NCI-H2171 treated with DMSO at 0.1 percent for 48 hours (cell line): ENCODE measurements at regions not wholly inside any gene's neighbourhood (a gene's known extent, or its start where the extent isn't known, plus 50 kb on each side); places are given as distances from the start of the nearest gene placed in this dataset.

ENCODE experiments used
- DNase-seq: peaks from one replicate; lab custom pipeline; 2025; lab: John Stamatoyannopoulos, UW

DNA sequence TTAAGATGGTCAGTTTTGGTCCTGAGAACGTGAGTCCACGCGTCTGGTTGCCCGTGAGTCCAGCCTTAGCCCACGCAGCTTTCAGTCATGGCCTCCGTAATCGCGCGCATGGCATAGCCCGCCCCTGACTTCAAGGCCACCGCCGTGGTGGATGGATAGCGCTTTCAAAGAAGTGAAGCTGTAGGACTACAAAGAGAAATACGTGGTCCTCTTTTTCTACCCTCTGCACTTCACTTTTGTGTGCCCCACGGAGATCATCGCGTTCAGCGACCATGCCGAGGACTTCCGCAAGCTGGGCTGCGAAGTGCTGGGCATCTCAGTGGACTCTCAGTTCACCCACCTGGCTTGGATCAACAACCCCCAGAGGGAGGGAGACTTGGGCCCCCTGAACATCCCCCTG is 142.0 kb upstream of the MCHR2 start:
- no peak for DNase-seq

DNA sequence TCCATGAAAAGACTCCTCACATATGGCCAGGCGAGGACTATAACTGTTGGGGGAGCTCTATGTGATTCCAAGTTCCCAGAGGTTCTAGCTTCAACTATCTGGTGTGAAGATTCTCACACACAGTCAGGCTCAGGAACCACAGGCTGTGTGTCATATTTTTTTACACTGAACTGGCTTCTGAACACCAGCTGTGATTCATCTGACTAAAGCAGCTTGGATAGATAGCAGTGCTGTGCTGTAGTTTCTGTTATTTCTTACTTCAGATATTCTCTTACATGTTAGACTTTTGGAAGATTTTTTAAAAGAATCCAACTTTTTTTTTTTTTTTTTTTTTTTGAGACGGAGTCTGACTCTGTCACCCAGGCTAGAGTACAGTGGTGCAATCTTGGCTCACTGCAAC is 140.7 kb upstream of the MCHR2 start:
- no peak for DNase-seq

DNA sequence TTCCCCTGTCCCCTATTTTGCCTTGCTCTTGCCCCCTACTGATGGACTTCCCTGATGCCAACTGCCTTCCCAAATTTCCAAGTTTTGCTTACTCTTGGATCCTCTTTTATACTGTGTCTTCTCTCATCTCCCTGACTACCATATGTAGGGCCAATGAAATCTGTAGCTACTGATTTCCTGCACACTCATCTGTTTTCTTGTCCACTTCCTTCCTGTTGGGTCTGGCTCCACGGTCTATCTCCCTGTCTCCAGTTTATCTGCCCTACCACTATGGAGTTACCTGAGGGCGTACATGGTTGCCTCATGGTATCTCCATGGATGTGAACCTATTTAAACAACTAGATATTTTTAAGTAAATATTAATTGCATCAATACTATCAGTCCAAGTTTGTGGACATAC is 140.3 kb upstream of the MCHR2 start:
- DNase-seq, result no peak

DNA sequence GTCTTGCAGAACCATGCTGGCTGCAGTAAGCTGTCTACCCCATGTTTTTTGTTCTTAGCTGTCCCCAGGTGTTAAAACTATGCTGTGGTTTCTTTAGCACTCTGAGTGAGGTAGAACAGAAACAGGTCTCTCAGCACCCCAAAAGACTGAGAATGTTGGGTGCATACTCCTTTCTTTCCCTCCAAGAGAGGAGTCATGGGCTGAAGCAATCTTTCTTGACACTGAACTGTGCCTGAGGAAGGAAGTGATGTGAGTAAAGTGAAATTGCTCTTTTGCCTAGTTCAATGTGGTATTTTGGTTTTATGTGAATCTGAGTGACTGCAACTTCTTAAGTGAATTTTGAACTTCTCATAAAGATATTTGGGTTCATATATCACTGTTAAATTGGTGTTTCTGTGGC is 138.0 kb upstream of the MCHR2 start:
- no peak for DNase-seq

DNA sequence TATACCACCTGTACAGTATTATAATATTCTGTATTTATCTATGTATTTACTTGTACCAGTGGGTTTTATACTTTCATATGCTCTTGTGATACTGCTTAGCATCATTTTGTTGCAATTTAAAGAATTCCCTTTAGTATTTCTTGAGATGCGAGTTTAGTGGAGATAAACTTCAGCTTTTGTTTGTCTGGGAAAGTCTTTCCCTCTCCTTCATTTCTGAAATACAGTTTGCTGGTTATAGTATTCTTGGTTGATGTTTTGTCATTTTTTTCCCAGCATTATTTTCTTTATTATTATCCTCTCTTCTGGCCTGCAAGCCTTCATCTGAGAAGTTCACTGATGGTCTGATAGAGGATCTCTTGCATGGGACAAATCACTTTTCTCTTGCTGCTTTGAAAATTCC is 136.6 kb upstream of the MCHR2 start:
- DNase-seq, result no peak

DNA sequence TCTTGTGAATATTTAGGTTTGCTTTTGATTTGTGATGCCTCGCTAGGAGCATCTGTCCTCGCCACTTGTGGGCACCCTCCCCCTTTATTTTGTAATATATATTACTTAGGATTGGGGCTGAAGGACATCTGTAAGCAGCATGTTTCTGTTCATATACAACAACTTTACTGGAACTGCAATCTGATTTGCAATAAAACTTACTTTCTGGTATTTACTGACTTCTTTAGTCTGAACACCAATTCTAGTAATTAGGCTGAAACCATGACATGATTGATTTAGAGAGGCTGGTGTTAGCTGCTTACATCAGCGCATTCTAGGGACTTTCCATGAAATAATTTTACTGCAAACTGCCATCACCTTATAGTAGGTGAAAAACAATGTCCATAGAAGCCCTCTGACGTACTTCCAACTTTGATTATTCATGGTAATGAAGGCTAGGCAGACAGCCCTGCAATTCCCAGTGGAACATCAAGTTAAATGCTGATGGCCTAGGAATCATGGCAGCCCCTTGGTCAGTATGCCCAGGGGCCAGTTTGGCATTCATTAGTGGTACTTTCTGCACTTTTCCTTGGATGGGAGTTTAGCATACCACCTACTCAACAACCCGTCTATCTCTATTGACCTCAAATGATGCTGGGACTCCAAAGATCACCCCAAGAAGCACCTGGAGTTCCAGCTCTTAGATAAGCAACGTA is 132.9 kb upstream of the MCHR2 start:
- no peak for DNase-seq

DNA sequence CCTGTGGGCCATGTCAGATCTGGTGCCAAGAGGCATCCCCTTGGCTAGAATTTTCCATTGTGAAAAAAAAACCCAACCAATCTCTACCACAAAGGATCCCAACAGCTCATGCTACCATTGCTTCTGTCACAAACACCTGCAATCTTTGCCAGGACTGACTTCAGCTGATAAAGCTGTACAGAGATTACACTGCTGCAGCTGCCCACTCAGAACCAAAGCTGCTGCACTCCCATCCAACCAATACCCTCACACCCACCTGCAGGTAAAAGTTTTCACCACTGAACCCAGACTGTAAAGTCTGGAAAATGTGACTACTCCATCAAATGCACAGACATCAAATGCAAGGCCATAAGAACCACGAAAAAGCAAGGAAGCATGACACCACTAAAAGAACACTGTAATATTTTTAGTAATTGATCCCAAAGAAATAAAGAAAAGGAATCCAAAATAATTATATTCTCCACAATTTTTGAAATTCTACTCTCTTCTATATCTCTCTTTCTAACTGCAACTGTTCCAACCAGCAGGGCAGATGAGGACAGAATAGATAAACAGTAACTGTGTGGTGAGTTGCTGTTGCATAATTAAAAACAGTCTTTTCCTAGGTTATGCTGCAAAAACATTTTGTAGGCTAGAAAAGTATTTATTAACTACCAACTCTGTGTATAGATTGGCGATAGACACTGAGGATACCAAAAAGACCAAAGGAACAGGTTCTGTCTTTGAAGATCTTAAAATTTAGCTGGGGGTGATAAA is 128.0 kb upstream of the MCHR2 start:
- no peak for DNase-seq

DNA sequence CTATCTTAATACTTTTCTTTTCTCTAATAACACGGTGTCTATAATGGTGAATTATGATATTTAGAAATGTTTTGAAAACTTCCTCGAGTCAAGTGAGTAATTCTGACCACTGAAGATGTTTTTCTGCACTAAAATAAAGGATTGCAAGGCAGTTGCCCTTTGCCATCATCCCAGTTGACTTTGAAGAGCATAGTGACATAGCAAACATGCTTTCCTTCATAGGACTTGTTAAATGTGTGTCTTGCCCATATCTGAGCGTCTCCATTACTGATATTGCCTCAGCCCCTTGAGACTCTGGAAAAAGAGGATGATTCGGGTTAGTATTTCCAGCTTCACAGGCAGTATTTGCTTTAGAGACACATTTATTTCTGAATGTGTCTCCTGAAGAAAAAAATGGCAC is 125.2 kb upstream of the MCHR2 start:
- DNase-seq, result no peak

DNA sequence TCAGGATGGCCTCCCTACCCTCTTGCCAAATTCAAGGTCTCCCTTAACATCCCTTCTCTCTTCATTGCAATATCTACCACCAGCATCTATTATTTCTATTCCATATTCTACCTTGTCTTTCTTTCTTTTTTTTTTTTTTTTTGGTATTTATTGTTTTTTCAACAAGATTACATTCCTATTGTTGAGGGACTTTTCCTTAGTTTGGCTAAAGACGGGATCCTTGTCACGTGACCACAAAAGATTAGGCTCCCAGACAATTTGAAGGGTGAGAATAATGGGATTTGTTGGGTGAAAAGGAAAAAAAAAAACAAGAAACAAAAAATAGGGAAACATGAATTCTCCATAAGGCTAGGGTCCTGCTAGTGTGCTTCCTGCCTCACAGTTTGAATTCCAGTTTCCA is 124.3 kb upstream of the MCHR2 start:
- no peak for DNase-seq

DNA sequence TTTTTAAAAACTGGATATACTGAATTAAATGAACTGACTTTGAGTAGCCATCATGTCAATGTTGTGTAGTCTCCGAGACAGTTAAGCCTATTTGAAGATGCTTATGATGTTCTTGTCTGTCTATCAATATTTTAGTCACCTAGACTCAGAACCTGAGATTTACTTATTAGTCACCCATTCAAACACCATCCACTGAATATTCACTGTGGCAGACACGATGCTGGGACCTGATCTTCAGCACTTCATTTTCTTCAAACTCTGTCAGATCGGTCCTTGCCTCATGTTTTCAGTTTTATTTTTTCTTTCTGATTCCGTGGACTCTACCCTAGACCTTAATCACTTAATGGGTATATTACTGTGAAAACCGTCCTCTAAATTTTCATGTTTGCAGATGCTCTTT is 123.7 kb upstream of the MCHR2 start:
- DNase-seq, result no peak

DNA sequence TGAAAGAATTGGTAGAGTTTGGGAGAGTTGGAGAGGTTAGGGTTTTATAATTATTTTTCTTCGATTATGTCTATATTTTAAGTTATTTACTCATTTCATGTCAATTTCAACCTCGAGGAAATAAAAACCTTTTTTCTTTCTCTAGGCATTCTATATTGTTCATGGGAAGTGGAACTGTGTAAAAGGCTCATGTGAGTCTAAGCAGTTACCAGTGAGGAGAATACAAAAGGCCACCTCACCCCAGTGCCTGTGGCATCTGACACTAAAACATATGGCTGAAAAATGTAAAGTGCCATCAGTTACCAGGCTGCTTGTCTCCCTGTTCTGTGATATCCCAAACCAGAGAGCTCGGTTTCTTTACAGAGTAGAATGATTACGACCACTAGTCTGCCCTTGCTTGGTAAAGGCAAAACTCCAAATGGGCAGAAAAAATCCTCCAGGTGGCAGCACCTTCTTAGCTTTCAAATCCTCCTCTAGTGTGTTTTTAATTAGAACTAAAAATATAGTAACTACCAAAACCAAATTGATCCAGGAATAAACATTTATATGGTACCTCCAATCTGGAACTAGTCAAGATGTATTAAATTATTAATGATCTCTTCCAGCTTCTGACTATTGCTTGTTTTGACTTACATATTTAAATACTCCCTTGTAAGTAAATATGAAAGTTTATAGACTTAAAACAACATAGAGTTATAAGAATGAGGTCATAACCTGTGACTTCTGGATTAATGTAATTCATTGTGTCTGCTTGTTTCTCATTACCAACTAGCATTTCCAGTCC is 122.6 kb upstream of the MCHR2 start:
- DNase-seq, result peak; percentile 61

DNA sequence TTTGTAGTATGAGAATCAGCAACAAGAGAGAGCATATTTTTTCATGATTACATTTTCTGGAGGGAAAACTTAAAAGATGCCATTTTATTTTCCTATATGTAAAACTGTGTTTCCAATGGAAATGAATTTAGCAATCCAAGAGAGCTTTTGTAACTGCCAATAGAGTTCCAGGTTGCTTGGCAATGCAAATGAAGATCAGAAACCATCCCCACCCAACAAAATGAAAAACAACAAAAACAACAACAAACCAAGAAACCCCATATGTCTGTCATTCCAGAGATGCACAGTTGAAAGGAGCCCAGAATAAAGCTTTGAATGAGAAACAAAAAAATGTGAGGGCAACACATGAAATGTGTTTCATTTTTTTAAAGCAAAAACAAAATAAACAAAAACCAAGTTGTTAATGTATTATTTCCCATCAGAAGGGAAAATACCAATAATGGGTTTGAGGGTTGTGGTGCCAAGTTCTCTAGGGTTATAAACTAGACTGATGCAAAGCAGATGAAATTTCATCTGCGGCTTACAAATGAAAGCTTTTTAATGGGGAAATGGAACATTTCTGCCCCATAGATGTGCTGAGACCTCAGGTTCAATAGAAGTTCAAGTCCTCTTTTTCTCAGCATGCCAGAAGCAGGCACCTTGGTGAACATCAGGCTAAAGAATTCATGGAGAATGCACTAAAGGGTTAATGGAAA is 121.5 kb upstream of the MCHR2 start:
- DNase-seq, result no peak

DNA sequence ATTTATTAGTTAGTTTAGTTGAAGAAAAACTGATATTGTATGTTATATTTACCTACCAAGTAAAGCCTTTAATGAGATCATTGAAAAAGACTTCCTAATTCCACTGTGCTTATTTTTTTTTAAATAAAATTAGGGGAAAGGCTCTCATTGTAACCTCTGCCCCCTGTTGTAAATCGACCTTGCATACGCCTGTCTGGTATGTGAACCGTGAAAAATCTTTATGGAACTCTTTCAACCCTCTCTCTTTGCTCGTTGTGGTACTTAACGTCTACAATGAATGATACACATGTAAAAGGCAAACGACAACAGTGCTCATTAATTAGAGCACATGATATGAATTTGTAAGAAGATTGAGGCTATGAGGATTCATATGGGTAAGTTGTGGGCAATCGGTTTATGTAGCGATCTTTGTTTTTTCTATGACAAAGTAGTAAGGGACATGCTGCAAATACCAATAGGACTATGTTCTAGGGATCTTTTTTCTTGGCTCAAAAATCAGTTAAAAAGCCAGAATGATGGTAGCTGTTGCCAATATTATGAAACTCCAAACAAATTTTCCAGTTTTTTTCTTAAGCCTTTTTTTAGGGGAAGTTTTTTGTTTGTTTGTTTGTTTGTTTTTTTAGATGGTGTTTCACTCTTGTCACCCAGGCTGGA is 119.0 kb upstream of the MCHR2 start:
- no peak for DNase-seq

DNA sequence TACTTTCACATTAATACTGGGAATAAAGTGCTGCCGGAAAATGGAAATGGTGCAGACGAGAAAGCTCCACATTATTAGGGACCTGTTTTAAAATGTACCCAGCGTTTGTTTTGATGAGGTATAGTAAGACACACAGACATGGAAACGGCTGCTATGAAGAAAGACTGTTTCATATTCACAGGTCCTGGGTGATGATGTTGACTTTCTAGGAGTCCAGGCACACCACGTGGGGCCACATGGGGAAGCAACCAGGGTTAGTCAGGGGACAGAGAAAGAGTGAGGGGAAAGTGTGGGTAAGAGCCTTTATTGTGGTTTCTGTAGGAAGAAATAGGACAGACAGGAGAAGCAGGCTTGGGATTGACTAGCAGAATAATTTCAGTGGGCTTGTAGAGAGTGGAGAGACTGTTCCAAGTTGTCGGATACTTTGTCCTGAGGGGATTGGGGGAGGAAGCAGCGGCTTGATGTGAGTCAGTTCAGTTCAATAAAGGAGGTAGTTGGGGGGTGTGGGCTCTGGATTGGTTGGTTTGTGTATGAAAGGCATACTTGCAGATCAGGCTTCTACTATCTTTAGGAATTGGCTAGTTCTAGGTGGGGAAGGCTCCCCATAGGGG is 112.0 kb upstream of the MCHR2 start:
- DNase-seq, result no peak

DNA sequence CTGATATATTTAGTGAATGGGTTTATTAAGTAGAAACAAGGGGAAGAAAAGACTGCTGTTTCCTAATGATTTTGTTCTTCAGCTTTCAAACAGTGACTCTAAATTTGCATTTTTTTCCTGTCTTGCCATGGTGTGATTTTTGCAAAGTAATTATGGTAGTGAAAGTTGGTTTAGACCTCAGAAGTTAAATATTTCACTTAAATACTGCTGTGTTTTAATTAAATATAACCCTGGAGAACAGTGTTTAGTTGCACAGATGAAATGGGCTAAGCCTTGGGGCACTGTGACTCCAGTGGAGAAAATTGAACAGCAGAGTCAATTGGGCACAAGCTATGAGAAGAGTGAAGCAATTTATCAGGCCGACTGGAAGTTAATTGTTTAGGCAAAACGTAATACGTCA is 111.1 kb upstream of the MCHR2 start:
- DNase-seq, result no peak

DNA sequence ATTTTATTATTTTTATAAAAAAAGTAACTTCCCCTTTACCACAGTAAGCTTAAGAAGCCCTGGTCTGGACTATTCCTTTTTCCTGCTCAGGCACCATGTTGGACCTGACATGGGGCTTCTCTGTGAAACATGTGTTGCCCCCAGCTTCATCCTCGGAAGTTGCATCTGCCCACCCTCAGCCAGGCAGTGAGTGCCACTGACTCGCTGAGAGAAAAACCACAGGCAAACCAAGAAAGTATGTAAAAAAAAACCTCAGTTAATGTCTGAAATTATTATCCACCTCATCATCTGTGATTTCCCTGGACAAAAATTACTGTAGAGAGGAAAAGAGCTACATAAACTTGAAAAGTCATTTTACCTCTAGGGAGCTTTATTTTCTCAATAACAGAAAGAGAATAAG is 109.9 kb upstream of the MCHR2 start:
- DNase-seq, result no peak

DNA sequence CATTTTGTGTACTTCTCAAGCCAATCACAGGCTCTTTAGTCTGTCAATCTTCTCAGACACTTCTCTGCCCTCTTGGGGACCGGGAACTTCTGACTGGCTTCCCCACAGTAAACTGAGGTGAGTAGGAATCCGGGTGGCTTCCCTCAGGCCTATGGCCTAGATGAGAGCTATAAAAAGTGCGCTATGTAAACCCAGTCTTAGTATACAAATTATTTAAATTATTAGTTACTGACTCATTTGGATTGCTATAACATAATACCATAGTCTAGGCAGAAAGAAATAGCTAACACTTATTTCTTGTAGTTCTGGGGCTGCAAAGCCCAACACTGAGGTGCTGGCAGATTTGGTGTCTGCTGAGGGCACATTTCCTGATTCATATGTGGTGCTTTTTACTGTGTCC is 109.2 kb upstream of the MCHR2 start:
- DNase-seq, result no peak

DNA sequence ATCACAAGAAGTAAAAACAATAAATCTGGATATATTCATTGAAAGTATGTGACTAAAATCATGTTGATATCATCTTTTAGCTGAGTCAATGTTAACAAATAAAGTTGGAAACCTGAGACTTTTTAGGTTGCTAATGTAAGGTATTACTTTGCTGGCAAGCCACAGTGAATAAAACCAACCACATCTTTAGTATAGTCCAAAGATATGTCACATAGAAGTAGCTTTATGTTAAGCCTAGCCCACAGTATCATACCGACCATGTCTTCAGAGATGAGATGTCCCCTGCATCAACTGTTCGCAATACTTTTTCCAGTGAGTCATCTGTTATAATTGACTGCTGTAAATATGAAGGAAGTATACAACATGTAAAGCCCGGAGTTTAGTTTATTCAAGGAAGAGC is 107.6 kb upstream of the MCHR2 start:
- no peak for DNase-seq

DNA sequence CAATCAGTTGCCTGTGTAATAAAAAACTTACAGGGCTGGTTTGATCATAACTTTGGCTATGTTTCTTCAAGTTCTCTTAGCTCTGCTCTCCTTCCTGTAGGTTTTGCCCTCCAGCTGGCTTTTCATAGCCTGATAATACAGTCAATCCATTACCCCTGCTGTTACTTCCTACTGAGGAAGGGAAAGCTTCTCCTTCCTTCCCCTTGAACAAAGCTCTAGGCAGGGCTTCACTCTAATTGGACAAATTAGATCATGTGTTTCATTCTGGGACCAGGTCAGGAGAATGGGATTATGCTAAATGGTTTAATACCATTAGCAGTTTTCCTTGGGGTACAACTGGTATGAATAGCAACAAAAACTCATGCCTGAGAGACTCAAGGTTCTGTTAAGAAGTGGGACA is 106.8 kb upstream of the MCHR2 start:
- DNase-seq, result no peak

DNA sequence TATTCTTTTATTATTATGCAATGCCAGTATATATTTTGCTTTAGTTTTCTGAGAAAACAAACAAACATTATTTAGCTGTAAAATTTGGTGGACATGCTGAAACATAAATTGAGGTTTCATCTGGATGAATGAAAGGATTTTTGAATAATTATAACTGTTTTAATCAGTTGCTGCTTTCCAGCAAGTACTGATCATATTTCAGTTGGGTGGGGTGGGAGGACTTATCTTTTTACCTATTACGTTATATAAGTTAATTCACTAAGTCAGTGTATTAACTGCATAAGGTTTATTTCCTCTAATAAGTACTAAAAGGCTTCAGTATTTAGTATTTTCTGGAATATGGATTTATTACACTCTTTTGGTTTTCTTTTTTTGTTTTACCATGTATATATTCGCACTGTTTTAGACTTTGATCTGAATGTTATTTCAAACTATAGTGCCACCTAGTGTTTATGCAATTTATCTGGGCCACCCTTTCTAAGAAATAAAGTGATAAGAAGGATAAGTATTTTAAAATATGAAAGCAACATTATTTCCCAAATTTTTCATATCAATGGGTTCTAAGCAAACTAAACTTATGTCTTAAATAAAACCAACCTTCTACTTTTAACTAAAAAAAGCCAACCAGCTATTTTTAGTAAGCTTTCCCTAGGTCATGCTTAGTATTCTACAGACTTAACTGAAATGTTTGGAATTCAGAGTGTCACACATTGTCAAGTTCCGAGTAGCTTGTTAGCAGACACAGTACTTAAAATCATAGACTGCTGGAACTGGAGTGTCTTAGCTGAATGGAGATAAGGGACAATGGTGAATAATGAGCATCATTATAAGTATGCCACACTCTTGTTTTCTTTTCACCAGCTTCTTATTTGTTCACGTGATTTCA is 105.4 kb upstream of the MCHR2 start:
- peak; percentile 30 for DNase-seq

DNA sequence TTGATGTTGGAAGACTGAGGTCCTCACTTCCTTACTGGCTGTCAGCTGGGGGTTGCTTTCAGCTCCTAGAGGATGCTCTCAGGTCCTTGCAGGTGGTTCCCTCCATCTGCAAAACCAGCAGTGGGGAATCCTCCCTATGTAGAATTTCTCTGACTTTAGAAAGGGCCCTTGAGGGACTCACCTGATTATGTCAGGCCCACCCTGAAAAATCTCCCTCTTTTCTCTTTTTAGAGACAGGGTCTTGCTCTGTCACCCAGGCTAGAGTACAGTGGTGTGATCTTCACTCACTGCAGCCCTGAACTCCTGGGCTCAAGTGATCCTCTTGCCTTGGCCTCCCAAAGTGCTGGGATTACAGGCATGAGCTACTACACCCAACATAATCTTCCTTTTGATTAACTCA is 102.9 kb upstream of the MCHR2 start:
- DNase-seq, result no peak
